Hindlimb muscle (tissue), 1 donor: ENCODE measurements at regions not wholly inside any gene's neighbourhood (a gene's known extent, or its start where the extent isn't known, plus 50 kb on each side); places are given as distances from the start of the nearest gene placed in this dataset.

Source experiments
- DNase-seq: peaks from one replicate; pipeline ENCODE4 v3.0.0-alpha.2; 2013

DNA sequence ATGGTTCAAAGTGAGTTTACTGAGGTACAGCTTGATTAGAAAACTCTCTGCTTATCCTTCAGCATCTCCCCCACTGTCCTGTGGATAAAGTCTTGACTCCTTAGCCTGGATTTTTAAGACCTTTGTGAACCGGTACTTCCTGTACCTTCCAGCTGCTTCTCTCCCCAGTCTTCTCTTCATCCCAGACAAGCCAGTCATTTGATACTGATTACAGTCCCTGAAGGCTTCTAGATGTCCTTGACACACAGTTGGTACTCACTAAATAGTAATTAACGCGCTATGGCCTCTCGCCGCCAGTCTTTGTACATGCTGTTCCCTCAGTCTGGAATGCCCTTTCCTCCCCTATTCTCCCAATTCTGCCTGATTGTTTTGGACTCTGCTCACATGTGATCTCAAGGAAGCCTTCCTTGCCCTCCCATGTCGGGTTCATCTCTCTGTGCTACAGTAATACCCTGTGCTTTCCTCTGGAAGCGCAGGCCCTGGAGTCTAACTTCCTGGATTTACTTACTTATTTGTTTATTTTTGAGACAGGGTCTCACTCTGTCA lies 50.6 kb upstream of the PTGR2 start:
- no peak for DNase-seq

GRCh38 chr14:73797543-73798265 lies 53.9 kb upstream of the PTGR2 start:
- DNase-seq: no peak

GRCh38 chr14:73796893-73797542 lies 54.6 kb upstream of the PTGR2 start:
- DNase-seq: no peak

DNA sequence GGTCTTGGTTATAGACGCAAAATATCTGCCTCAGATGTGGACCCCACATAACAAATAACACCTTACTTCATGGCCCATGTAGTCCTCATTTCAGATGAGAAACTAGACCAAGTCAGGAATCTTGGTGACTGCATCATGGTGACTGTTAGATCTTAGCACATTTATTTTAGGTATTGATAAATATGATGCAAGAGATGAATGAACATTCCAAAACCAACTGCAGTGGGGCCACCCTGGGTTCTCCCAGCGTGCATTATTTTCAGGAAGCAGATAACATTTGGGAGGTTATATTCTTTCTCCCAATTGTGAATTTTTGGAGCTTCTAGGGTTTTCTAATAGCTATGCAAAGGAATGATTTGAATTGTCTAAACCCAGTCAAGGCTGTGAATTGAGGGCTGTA lies 55.2 kb upstream of the PTGR2 start:
- DNase-seq: no peak

- DNase-seq: no peak
Measured at GRCh38 chr14:73795974-73796373, 55.7 kb upstream of the PTGR2 start.

DNA sequence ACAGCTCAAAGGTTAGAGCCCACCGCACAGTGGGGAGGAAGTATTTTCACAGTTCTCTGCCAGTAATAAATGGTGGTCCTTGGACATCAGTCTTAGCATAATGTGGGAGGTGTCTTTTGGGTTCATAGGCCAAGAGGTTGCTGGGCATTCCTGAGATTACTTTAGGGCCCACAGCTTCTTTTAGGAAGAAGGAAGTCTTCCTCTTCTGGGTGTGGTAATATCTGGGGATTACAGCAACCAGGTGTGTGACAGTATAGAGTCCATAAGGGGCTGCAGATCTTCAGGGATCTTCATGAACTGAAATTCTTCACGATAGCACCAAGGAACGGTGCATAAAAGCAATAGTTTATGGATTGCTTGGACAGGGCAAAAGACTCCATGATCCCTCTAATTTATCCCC lies 56.2 kb upstream of the PTGR2 start:
- no peak for DNase-seq

DNA sequence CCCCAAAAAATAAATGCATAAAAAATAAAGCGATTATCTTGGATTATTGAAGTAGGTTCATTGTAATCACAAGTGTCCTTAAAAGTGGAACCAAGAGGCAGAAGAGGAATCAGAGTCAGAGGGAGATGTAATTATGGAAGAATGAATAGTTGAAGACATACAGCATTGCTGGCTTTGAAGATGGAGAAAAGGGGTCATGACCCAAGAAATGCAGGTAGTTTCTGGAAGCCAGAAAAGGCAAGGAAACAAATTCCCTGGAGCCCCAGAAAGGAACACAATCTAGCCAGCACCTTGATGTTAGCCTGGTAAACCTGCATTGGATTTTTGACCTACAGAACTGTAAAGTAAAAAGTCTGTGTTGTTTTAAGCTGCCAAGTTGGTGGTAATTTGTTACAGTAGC lies 57.5 kb upstream of the PTGR2 start:
- DNase-seq: peak; percentile 46

DNA sequence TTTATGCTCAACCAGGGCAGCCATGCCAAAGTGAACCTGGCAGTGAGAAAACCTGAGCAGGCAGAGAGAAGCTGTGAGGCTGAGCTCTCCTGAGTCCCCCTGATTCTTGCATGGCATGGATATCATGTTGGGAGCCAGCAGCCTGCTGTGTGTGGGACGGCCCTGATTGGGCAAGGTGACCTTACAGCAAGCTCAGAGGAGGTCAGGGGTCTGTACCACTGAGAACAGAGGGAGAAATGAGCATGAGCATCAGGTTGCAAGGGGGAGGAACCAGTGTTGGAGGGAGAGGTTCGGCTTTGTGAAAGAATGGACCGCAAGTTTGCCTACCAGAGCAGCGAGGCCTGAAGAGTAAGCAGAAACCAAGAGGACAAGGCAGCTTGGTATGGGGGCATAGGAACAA lies 59.1 kb upstream of the PTGR2 start:
- DNase-seq: no peak

DNA sequence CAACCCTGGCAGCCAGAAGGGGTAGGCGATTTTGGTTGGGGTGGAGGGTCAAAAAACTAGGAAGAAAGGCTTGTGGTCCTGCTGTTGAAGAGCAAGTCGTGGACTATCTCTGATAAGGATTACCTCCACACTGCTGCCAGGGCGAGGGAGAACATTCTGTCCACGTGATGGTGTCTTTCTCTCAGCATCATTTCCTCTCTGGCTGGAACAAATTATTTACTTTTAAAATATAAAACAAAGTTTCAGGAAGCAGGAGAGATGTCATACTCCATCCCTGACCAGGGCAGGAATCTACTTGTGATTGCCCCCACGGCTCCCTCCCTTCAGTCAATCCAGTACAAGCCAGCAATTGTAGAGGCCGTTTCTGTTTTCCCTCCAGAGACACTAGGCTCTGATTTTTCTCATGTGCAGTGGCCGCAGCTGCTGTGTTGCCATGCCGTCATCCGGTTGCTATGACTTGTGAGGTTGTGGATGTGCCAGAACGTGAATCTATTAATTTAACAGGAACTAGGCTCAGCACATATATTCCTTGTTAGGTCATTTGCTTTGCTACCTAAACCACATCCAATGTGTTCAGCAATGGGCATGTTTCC lies 61.5 kb upstream of the PTGR2 start:
- DNase-seq: peak; percentile 92

- no peak for DNase-seq
Measured at GRCh38 chr14:73788701-73789551, 62.7 kb upstream of the PTGR2 start.

- DNase-seq: no peak
Measured at GRCh38 chr14:73788317-73788598, 63.4 kb upstream of the PTGR2 start.

DNA sequence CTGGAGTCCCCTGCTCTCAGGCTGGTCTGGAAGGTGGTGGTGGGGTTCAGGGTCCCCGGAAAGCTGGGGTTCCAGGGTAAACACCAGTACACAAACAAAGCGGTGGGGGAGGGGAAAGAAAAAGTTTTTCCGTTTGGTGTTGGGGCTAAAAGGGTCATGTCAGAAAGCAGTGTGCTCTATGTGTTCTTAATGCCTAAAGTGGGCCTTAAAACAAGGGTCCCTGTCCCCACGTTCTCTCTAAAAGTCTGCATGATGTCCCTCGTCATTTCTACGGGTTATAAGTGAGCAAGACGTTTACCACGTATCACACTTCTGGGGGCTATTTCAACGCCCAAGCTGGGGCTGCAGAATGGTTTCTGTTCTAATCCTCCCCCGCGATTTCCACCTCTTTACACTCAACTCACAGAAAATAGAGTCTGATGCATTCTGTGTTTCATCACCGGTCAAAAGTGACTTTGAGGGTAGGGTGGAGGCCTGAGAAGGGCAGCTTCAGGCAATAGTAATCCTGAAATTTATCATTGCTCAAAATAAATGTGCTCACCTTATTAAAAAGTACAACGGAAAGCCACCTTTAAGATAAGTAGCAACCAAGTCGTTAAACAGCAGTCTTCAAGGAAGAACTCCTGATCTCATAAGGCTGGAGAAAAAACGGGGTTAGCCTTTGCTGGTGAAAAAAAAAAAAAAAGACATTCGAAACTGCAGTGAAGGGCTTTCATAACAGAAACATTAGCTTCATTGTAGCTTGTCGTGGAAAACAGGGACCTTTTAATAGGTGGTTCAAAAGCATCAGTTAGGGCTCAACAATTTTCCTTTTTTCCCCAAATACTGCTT lies 63.9 kb upstream of the PTGR2 start:
- peak; percentile 45 for DNase-seq

- peak; percentile 83 for DNase-seq
Measured at GRCh38 chr14:73786636-73787485, 64.8 kb upstream of the PTGR2 start.

GRCh38 chr14:73785834-73786635 lies 65.6 kb upstream of the PTGR2 start:
- DNase-seq: no peak

- DNase-seq: no peak
Measured at GRCh38 chr14:73785336-73785833, 66.2 kb upstream of the PTGR2 start.

GRCh38 chr14:73784988-73785313 lies 66.7 kb upstream of the PTGR2 start:
- no peak for DNase-seq

DNA sequence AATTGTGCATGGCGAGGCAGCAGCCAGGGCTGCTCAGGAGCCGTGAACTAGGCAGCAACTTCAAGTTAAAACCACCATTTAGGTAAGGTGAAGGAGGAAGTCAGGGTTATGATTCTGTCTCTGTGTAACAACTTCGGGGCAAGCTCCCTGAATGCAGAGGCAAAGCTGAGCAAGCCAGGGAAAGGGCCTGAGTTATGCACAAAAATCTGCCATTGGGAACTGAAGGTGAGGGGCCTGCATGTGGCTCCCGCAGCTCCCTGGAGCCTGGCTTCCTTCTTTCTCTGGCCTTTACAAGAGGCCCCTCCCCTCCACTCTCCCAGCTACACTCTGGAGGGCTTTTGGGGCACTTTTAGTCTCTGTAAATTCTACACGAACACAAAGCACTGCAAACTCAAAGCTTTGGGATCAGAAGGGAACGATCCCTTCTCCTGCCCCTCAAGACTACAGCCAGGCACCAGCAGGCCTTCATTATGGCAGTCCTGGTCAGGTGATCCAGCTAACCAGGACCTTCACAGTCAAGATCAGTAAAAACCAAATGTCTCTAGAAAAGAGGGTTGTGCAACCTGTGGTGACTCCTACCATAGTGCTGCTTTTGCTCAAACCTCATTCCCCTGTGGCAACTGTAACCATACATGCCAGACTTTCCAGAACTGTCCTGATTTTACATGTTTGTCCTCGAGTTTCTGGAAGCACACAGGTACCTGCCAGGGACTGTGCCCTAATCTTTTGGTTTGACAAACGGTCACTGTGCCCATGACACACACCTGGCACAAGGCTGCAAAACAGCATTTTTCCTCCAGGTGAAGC lies 67.2 kb upstream of the PTGR2 start:
- DNase-seq: no peak

DNA sequence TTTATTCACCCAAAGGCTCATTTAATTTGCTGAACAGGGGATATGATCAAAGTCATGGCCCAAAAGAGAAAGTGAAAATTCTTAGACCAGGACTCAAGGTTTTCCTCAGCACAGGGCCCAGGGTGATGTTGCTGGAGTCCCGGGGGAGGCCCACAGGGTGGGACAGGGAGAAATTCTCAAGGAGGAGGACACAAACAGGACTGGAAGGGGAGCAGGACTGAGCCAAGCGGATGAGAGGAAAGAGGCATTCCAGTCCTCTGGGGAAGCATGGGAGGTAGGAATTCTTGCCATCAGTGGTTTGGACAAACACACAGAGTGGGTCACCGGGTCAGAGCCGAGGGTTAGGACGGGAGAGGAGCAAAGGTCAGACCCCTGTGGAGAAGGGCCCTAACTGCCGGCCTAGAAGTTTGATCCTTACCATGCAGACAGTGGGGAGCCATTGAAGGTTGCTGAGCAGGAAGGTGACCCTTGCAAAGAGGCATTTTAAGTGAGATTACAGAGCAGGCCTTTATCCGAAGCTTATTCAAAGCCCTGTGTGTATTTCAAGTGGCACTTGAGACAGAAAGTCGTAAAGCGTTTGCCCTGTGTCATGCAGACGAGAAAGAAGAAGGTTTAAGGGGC lies 68.4 kb upstream of the PTGR2 start:
- no peak for DNase-seq

DNA sequence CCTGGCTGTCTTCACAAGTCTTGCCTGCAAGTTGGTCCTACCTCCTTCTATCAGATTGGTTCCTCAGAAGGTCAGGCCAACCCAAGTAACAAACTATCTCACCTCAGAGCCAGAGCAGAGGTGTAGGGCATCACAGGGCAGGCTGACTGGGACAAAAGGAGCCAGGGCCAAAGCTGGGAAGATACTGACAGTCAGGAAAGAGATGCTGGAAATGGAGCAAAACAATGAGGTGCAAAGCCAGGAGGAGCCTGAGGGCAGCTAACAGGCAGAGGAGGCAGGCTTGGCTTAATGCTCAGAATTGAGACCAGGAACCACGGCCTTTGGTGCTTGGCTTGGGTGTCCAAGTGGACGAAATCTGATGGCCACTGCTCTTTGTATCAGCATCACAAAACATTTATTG lies 68.4 kb upstream of the PNMA1 start:
- no peak for DNase-seq
